Liver (tissue), 8 donors: ENCODE measurements at regions not wholly inside any gene's neighbourhood (a gene's known extent, or its start where the extent isn't known, plus 50 kb on each side); places are given as distances from the start of the nearest gene placed in this dataset.

Experiments
- DNase-seq: peaks from one replicate; pipeline ENCODE4 v3.0.0-alpha.2; 2017; ENCODE audit warnings: low spot score
- H3K27ac ChIP-seq, 2 donors: one replicate each; pipeline ENCODE4 v1.7.0; 2013; ENCODE audit warnings: inconsistent platforms in 2 of 2, low read length in 2 of 2, control low read depth in 1 of 2, low read depth in 1 of 2, mild to moderate bottlenecking in 1 of 2
- H3K27me3 ChIP-seq, 4 donors: one replicate each; pipeline versions ENCODE4 v1.6.1 to v1.7.0; 2013; ENCODE audit warnings: low read length in 3 of 4, inconsistent platforms in 1 of 4, mild to moderate bottlenecking in 1 of 4, moderate library complexity in 1 of 4; ENCODE audit not compliant: control insufficient read depth in 4 of 4, insufficient read depth in 4 of 4
- H3K36me3 ChIP-seq, 4 donors: one replicate each; pipeline versions ENCODE4 v1.6.1 to v1.7.0; 2013; ENCODE audit warnings: low read length in 3 of 4, mild to moderate bottlenecking in 3 of 4, low read depth in 1 of 4, moderate library complexity in 1 of 4; ENCODE audit not compliant: control insufficient read depth in 4 of 4, insufficient read depth in 3 of 4
- H3K4me1 ChIP-seq, 4 donors: one replicate each; pipeline versions ENCODE4 v1.6.1 to v1.7.0; 2013; ENCODE audit warnings: low read length in 3 of 4, mild to moderate bottlenecking in 3 of 4, moderate library complexity in 1 of 4; ENCODE audit not compliant: control insufficient read depth in 4 of 4, insufficient read depth in 4 of 4
- H3K4me3 ChIP-seq, 3 donors: one replicate each; pipeline versions ENCODE4 v1.6.1 to v1.7.0; 2013; ENCODE audit warnings: low read length in 3 of 3, control low read depth in 1 of 3, low read depth in 1 of 3, mild to moderate bottlenecking in 1 of 3
- H3K9ac ChIP-seq, 2 donors: one replicate each; pipeline ENCODE4 v1.7.0; 2013; ENCODE audit warnings: low read length in 2 of 2, mild to moderate bottlenecking in 2 of 2, moderate library complexity in 2 of 2, control low read depth in 1 of 2, low read depth in 1 of 2
- H3K9me3 ChIP-seq, 4 donors: one replicate each; pipeline versions ENCODE4 v1.6.1 to v1.7.0; 2013; ENCODE audit warnings: low read length in 3 of 4; ENCODE audit not compliant: control insufficient read depth in 4 of 4
- ATF3 ChIP-seq: IDR thresholded peaks from 2 replicates; pipeline ENCODE4 v1.6.1; 2016; ENCODE audit warnings: antibody characterized with exemption
- CTCF ChIP-seq: fragments of 150-350 bp; IDR thresholded peaks from 2 replicates; pipeline ENCODE4 v1.5.1; 2017; ENCODE audit warnings: improper control_type of control experiment, low read depth, low read length; ENCODE audit not compliant: missing input control
- EGR1 ChIP-seq, 2 donors: IDR thresholded peaks; 2 replicates each; pipeline ENCODE4 v1.6.1; 2016 to 2018; ENCODE audit warnings: antibody characterized with exemption in 2 of 2, low read depth in 2 of 2
- FOXA1 ChIP-seq: IDR thresholded peaks from 2 replicates; pipeline ENCODE4 v1.6.1; 2016; ENCODE audit warnings: antibody characterized with exemption
- FOXA2 ChIP-seq: IDR thresholded peaks from 2 replicates; pipeline ENCODE4 v1.6.1; 2016; ENCODE audit warnings: antibody characterized with exemption
- GABPA ChIP-seq, 2 donors: IDR thresholded peaks in 1 of 2; conservative IDR thresholded peaks in 1 of 2; 2 replicates each; pipeline ENCODE4 v1.6.1; 2016; ENCODE audit warnings: antibody characterized with exemption in 2 of 2, mild to moderate bottlenecking in 1 of 2, moderate library complexity in 1 of 2
- HNF4A ChIP-seq, 2 donors: conservative IDR thresholded peaks; 2 replicates each; pipeline ENCODE4 v1.6.1; 2016; ENCODE audit warnings: antibody characterized with exemption in 2 of 2, mild to moderate bottlenecking in 2 of 2
- HNF4G ChIP-seq: IDR thresholded peaks from 2 replicates; pipeline ENCODE4 v1.6.1; 2016; ENCODE audit warnings: antibody characterized with exemption
- JUND ChIP-seq, 2 donors: IDR thresholded peaks; 2 replicates each; pipeline ENCODE4 v1.6.1; 2016; ENCODE audit warnings: antibody characterized with exemption in 2 of 2
- NR2F2 ChIP-seq: IDR thresholded peaks from 2 replicates; pipeline ENCODE4 v1.6.1; 2016; ENCODE audit warnings: antibody characterized with exemption
- RAD21 ChIP-seq, 2 donors: IDR thresholded peaks; 2 replicates each; pipeline ENCODE4 v1.6.1; 2016; ENCODE audit warnings: antibody characterized with exemption in 2 of 2, mild to moderate bottlenecking in 2 of 2
- REST ChIP-seq: IDR thresholded peaks from 2 replicates; pipeline ENCODE4 v1.6.1; 2016; ENCODE audit warnings: antibody characterized with exemption, mild to moderate bottlenecking
- RXRA ChIP-seq, 2 donors: IDR thresholded peaks; 2 replicates each; pipeline ENCODE4 v1.6.1; 2017 to 2018; ENCODE audit warnings: antibody characterized with exemption in 2 of 2, mild to moderate bottlenecking in 1 of 2
- SP1 ChIP-seq: IDR thresholded peaks from 2 replicates; pipeline ENCODE4 v1.6.1; 2018; ENCODE audit warnings: antibody characterized with exemption, mild to moderate bottlenecking
- TAF1 ChIP-seq: conservative IDR thresholded peaks from 2 replicates; pipeline ENCODE4 v1.6.1; 2016; ENCODE audit warnings: antibody characterized with exemption, mild to moderate bottlenecking
- YY1 ChIP-seq: IDR thresholded peaks from 2 replicates; pipeline ENCODE4 v1.6.1; 2016; ENCODE audit warnings: antibody characterized with exemption, mild to moderate bottlenecking
- WGBS: extraction: QIAGEN DNeasy Blood & Tissue Kit; methylation state at CpG from one replicate; pipeline ENCODE4 v1.1.7; 2013; 5-methylcytosine and 5-hydroxymethylcytosine counted together
- donor health status: healthy.
- donor health status: healthy.
- donor health status: healthy.
- donor health status: healthy.
- donor health status: healthy.

- TF ChIP-seq REST (no peak), RAD21 (IDR thresholded peaks at IDR 0.05) (no peak), NR2F2 (no peak), SP1 (no peak), FOXA1 (no peak), YY1 (no peak), HNF4A (conservative IDR thresholded peaks at IDR 0.05) (no peak), FOXA2 (no peak), HNF4G (no peak), TAF1 (no peak)
Measured at GRCh38 chr4:137376312-137376711, 156.0 kb downstream of the PCDH18 start (continued).

GRCh38 chr4:137375111-137375850, 157.0 kb downstream of the PCDH18 start:
- no peaks in the 10 kb centered on the region for H3K36me3 ChIP-seq
- H3K9me3 ChIP-seq: no peaks in the 10 kb centered on the region
- TF ChIP-seq REST (no peak), GABPA (IDR thresholded peaks at IDR 0.05 in 1 of 2, conservative IDR thresholded peaks at IDR 0.05 in 1 of 2) (no peak), FOXA1 (no peak), HNF4G (no peak), YY1 (no peak), RAD21 (IDR thresholded peaks at IDR 0.05) (no peak), RXRA (IDR thresholded peaks at IDR 0.05) (no peak), TAF1 (no peak), FOXA2 (no peak), HNF4A (conservative IDR thresholded peaks at IDR 0.05) (no peak), EGR1 (IDR thresholded peaks at IDR 0.05; ENCODE audit: low read depth in 2 of 2) (no peak), CTCF (no peak), NR2F2 (no peak), SP1 (no peak), ATF3 (no peak), JUND (IDR thresholded peaks at IDR 0.05) (no peak)
- H3K4me1 ChIP-seq: no peaks in the 10 kb centered on the region
- H3K9ac ChIP-seq: no peak overlapping the region
- DNase-seq: no peak
- H3K27me3 ChIP-seq: no peaks in the 10 kb centered on the region
- 49% methylated on average over 2 of the region's 2 CpGs for WGBS
- H3K4me3 ChIP-seq: no peak overlapping the region
- H3K27ac ChIP-seq: no peak overlapping the region
